Erythroblast (primary cell): ENCODE measurements at regions not wholly inside any gene's neighbourhood (a gene's known extent, or its start where the extent isn't known, plus 50 kb on each side); places are given as distances from the start of the nearest gene placed in this dataset.
"Not testable (repeated sequence)": the region's sequence is repeated elsewhere in the genome, so short reads cannot be mapped to it uniquely, and the experiment has no call there.

Experiments used
- DNase-seq, 2 experiments: peaks; one replicate each; lab custom pipeline; 2025; lab: John Stamatoyannopoulos, UW
- GATA1 ChIP-seq: IDR thresholded peaks from 2 replicates; pipeline ENCODE4 v1.6.1; 2011; ENCODE audit warnings: low read depth, mild to moderate bottlenecking, control low read depth, low read length, moderate library complexity
- POLR2A ChIP-seq: IDR thresholded peaks from 2 replicates; pipeline ENCODE4 v1.6.1; 2011; ENCODE audit warnings: mild to moderate bottlenecking, low read length

DNA sequence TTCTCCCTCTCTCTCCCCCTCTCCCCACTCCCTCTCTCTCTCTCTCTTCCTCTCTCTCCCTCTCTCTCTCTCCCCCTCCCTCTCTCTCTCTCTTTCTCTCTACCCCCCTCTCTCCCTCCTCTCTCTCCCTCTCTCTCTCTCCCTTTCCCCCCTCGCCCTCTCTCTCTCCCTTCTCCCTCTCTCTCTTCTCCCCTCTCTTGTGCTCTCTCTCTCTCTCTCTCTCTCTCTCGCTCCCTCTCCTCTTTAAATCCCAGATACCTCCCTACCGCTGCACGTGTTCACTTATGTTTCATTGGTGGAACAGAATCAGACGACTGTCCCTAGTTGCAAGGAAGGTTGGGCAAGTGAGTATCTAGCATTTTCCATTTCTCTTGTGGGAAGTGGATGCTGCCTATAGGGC, 166.5 kb downstream of the EBLN2 start:
- no peak for TF ChIP-seq GATA1
- no peak for TF ChIP-seq POLR2A
- no peak for DNase-seq

DNA sequence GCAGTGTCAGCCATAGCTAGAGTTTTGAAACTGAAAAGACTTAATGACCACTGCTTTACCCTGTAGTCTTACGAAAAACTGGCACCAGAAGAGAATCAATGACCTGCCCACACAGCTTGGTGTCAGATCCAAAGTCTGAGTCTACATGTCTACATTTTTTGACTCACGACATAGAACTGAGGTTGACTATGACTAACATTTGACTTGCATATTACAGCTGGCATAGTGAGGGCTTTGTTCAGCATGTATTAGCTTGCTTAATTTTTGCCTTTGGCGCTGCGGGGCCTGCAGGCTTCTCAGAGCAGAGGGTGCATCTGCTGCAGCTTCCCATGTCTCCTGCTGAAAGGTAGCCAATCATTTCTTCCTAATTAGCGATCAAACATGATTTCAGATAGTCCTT, 167.0 kb downstream of the EBLN2 start:
- TF ChIP-seq POLR2A (no peak), GATA1 (no peak)
- DNase-seq: no peak

DNA sequence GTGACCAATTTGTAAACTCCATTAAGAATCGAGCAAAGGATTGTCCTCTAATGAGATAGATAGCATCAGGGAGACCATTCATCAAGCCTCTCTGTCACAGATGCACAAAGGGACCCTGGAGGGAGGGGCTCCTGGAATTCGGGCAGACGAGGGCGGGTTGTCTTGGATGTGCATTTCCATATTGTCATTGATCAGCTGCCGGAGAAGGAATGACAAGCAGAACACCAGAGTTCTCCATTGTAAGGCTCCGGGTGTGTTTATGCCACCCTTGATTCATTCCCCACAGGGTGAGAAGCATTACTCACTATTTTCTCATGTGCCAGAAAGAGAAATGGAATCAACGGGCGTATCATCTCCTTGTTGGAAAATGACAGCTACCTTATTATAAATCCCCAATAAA, 167.5 kb downstream of the EBLN2 start:
- DNase-seq: no peak
- TF ChIP-seq GATA1 (no peak), POLR2A (no peak)

DNA sequence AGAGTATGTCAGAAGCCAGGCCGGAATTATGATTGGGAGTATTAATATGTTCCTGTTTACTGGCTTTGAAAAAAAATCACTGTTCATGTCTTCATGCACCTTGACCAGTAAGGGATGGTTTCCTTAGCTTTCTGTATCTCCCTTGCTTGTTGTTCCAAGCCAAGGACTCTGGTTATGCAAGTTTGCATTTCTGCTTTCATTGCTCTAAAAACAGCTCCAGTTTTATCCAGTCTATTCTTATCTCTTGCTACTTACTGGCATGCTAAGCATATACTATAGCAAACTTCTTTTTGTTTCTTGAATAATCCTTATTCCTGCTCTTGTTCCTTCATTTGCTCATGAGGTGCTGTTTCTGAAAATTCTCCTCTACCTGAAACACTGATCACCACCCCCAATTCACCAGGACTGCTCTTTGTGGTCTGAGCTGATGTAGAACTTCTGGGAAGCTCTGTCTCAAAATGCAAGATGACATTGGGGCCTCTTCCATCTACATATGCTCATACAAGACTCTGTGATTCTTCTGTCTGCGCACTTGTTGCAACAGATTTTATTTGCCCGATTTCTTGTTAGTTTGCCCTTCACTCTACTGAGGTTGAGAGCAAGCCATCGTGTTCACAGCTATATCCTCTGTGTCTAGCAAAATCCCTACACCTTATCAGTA, 173.0 kb downstream of the EBLN2 start:
- TF ChIP-seq POLR2A (no peak), GATA1 (no peak)
- DNase-seq: no peak

DNA sequence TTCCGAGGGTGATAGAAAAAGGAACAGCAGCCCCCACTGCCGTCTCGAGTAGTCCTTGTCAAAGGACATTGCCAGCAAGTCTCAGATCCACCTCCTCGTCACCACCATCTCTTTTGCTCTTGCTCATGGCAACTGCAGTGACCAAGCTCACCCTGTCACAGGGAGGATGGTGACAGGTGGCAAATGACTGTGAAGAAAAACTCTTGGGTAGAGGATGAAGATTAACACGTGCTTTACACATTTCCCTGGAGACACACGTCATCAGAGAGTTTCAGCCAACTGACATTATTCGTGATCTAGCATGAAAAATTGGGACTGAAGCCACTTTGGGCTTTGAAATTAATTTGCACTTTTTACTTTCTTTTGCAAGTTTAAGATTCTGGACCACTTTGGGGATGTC, 174.3 kb downstream of the EBLN2 start:
- DNase-seq: no peak
- no peak for TF ChIP-seq POLR2A
- no peak for TF ChIP-seq GATA1

DNA sequence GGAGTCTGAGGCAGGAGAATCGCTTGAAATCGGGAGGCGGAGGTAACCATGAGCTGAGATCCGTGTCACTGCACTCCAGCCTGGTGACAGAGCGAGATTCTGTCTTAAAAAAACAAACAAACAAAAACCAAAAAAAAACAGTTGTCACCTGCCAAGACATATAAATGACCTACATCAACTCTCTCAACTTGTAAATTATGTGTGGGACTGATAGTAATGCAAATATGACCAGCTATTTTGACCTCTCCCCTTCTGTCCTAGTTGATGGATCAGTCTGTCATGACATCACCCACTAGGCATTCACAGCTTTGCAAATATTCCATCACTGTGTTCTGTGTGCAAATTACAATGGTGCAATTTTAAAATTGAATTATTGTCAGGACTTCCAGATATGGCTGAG, 175.4 kb downstream of the EBLN2 start:
- TF ChIP-seq POLR2A (no peak), GATA1 (no peak)
- DNase-seq: no peak

DNA sequence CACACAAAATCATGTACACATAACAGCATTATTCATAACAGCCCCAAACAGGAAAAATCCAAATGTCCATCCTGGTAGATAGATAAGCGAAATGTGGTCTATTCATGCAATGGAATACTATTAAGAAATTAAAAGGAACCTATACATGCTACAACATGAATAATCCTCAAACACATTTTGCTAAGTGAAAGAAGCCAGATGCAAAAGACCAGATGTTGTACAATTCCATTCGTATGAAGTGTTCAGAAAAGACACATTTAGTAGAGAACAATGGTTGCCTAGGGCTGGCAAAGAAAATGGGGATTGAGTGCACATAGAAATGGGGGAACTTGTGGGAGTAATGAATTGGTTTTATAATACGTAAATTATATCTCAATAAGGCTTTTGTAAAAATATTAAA, 182.3 kb downstream of the EBLN2 start:
- DNase-seq: no peak
- TF ChIP-seq GATA1: no peak
- TF ChIP-seq POLR2A: no peak

DNA sequence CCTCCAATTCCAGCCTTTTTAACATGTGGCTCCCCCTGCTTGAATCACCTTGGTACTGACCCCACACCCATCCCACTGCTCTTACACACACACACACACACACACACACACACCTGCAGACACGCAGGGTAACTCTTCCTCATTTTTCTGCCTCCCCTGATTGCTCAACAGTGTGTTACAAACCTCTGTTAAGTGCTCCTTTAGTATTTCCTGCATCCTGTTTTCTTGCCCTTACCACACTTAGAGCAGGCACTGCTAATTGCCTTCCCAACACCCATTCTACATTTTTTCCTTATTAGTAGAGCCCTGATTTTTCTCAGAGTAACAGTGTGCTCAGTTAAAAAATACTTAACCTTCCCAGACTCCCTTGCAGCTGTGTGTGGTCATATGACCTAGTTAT, 184.0 kb downstream of the EBLN2 start:
- no peak for DNase-seq
- TF ChIP-seq POLR2A (no peak), GATA1 (no peak)

DNA sequence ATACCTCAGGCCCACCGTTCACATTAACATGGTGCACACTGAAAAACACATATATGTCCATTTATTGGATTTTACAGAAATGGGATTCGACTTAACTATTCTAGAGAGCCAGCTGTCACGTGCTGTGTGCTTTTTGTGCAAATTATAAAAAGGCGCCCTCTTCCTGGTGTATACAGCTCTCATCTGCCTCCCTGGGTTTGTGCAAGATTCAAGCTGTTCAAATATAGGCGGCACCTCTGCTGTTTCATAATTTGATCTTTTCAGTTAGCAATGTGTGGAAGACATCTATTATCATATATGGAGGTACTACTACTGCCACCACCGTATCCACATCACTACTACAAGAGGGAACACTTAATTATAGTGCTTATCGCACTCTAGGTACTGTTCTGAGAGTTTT, 187.6 kb downstream of the EBLN2 start:
- no peak for TF ChIP-seq GATA1
- no peak for TF ChIP-seq POLR2A
- DNase-seq: no peak

DNA sequence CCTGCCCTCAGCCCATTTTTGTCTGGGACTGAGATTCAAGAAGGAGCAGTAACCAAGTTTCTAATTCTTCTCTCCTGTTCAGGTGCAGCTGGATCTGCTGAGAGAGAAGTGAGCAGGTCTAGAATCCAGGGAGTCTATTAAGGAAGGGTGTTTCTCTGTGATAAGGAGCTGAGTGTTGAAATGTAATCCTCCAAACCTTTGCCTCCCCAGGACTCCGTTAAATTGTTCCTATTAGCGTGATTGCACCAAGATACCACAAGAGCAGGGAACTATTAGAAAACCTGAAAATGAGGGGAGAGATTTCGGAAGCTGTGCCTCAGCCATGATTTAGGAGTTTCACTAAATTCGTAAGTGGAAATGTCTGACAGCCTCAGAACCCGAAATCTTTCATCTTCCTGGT, 192.6 kb downstream of the EBLN2 start:
- TF ChIP-seq GATA1 (no peak), POLR2A (no peak)
- no peak for DNase-seq

DNA sequence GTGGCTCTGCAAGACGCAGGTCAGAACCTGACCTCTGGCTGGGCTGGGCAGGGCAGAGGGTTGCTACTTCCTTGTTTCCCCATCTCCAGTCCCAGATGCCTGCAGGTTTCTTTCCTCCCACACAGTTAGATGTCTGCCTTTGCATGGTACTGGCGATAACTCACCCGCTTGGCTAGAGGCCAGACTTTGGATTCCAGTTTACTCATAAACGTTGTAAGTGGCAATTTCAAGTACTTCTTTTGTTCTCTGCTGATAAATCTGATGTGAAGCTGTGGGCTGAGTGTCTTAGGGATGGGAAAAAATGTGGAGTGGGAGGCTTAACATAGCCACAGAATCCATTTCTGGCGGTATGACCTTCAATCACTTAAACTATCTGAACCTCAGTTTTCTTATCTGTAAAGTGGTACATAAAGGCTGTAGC, 194.2 kb downstream of the EBLN2 start:
- TF ChIP-seq POLR2A (no peak), GATA1 (no peak)
- peak; percentile 2 to 3 for DNase-seq

DNA sequence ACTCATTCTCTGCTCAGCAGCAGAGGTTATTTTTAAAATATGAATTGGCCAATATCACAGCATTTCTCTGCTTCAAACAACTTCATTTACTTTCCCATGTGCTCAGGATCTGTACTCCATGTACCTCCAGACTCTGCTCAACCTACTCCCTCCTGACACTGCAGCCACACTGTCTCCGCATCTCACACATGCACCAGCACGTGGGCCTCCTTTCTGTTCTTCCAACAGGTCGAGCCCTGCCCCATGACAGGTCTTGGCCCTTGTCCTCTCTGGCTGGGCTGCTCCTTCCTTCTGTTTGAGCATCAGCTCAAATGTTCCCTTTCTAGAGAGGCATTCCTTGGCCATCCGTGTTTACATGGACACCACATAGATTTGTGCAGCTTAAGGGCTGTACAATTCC, 195.7 kb downstream of the EBLN2 start:
- DNase-seq: no peak
- TF ChIP-seq POLR2A (no peak), GATA1 (no peak)

DNA sequence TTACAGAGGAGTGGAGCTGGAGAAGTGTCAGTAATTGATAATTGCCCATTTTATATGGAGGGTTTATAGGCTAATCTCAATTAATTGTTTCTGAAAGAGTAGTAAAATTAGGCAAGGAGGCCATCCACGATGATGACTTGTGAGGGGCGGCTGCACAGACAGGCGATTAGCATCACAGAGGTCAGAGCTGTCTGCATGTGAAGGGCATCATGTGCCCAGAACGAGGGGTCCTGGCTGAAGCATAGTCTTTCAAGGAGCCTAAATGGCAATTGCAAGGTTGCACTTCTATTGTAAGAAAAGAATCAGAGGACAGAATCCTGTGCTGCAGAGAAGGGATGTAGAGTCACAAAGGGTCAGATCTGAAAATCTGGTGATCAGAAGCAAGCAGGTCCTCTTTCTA, 196.6 kb downstream of the EBLN2 start:
- TF ChIP-seq GATA1 (no peak), POLR2A (no peak)
- no peak for DNase-seq

DNA sequence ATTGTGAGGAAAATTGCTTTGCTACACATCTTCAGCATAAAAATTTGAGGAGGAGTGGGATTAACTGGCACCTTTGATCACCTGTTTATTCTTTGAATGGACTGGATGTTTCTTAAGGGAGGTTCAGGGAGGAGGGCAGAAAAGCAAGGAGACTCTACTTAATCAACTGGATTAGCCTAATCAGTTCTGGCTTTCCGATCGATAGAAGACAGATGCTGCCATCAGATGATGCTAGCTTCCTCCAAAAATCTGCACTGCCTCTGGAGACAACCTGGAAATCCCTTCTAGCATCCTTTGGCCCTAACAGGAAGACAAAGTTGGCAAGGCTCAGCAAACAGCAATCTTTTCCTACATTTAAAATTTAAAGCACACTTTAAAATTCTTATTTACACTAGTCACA, 197.8 kb downstream of the EBLN2 start:
- no peak for DNase-seq
- TF ChIP-seq GATA1 (no peak), POLR2A (no peak)

DNA sequence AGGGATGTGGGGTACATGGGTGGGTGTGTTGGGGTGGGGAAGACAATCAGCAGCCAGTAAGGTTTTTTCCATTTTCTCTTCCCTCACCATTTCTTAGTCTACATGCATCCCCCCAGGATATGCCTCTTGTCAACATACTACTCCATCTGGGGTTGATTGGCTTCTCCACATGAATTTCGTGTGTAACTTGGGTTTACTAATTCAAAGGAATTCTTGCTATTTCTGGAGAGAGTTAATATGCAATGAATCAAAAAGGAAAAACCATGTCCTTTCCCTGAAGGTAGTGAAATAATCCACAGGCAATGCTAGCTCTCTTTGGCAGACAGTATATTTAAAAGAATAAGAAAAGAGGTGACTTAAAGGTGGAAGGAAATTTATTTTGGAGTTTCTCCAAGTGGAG, 198.4 kb downstream of the EBLN2 start:
- DNase-seq: no peak
- TF ChIP-seq GATA1 (no peak), POLR2A (no peak)

DNA sequence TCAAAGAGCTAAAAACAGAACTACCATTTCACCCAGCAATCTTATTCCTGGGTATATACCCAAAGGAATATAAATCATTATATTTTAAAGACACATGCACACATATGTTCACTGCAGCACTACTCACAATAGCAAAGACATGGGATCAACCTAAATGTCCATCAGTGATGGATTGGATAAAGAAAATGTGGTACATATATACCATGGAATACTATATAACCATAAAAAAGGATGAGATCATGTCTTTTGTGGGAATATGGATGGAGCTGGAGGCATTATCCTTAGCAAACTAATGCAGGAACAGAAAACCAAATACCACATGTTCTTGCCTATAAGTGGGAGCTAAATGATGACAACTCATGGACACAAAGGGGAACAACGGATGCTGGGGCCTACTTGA, 205.1 kb downstream of the EBLN2 start:
- DNase-seq: not testable (repeated sequence)

DNA sequence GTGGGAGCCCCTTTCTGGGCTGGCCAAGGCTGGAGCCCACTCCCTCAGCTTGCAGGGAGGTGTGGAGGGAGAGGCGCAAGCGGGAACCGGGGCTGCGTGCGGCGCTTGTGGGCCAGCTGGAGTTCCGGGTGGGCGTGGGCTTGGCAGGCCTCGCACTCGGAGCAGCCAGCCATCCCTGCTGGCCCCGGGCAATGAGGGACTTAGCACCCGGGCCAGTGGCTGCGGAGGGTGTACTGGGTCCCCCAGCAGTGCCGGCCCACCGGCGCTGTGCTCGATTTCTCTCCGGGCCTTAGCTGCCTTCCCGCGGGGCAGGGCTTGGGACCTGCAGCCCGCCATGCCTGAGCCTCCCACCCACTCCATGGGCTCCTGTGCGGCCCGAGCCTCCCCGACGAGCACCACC, 207.7 kb downstream of the EBLN2 start:
- not testable (repeated sequence) for DNase-seq
